ENCODE measurements at regions not wholly inside any gene's neighbourhood (a gene's known extent, or its start where the extent isn't known, plus 50 kb on each side); places are given as distances from the start of the nearest gene placed in this dataset.

- TF ChIP-seq RCOR1 (IDR thresholded peaks at IDR 0.05; ENCODE audit: insufficient replicate concordance, low read length) (no peak), CTCF (conservative IDR thresholded peaks at IDR 0.05; ENCODE audit: low read depth, low read length) (no peak), RAD21 (IDR thresholded peaks at IDR 0.05; ENCODE audit: low read length) (no peak), POLR2A (IDR thresholded peaks at IDR 0.05; ENCODE audit: low read depth, low read length) (no peak), MXI1 (IDR thresholded peaks at IDR 0.05; ENCODE audit: borderline replicate concordance, low read depth, low read length) (no peak), CEBPB (IDR thresholded peaks at IDR 0.05; ENCODE audit: low read depth, low read length) (no peak), FOS (IDR thresholded peaks at IDR 0.05; ENCODE audit: low read depth, low read length) (no peak), RFX5 (IDR thresholded peaks at IDR 0.05; ENCODE audit: low read depth, low read length) (no peak), SMC3 (IDR thresholded peaks at IDR 0.05; ENCODE audit: low read depth, low read length) (no peak), ELK1 (IDR thresholded peaks at IDR 0.05; ENCODE audit: borderline replicate concordance, low read depth, low read length) (no peak)
These were observed 128.5 kb downstream of the ANKRD7 start for GRCh38 chr7:118352867-118353453.

All from IMR-90 (cell line).